ENCODE measurements at regions not wholly inside any gene's neighbourhood (a gene's known extent, or its start where the extent isn't known, plus 50 kb on each side); places are given as distances from the start of the nearest gene placed in this dataset.

- no peak for DNase-seq
Observed at GRCh38 chr11:120032766-120033390, 105.0 kb downstream of the TRIM29 start.

GRCh38 chr11:120031612-120032600 is 106.0 kb downstream of the TRIM29 start:
- DNase-seq: no peak

- DNase-seq: no peak
Observed at GRCh38 chr11:120031156-120031555, 106.8 kb downstream of the TRIM29 start.

DNA sequence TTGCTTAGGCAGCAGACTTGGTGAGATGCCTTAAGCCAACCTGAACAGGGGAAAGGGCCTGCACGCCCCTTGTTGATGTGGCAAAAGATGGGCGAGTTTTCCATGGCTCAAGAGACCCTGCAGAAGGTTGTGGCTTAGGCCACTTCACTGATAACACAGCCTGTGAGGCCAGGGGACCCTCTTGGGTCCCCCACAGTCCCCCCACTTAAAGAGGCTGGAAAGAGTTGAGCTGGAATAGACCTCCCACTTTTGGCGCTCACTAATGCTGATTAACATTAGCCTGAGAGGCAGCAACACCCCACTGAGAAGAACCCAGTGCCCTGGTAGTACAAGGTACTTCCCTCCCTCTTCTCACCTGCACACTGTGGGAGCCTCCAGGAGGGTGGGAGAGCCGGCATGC is 107.5 kb downstream of the TRIM29 start:
- no peak for DNase-seq

DNA sequence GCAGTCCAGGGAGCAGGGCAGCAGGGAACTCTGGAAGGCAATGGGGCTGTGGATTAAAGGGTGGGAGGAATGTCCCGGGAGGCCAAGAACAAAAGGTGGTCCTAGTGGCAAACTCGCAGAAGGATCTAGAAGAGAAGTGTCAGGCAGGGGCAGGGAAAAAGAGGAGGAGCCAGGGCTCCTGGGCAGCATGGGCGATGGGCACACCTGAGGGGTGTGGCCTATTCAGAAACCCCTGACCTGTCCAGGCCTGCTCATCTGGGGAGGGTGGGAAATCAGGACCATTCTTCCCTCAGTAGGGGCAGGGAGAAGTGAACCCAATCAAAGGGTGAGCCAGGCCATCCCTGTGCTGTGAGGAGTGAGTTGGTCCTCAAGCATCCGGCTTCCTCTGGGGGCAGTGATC is 108.6 kb downstream of the TRIM29 start:
- DNase-seq: no peak

GRCh38 chr11:120028897-120029258 is 109.0 kb downstream of the TRIM29 start:
- DNase-seq: no peak

- DNase-seq: peak; percentile 38
Observed at GRCh38 chr11:120028181-120028896, 109.6 kb downstream of the TRIM29 start.

DNA sequence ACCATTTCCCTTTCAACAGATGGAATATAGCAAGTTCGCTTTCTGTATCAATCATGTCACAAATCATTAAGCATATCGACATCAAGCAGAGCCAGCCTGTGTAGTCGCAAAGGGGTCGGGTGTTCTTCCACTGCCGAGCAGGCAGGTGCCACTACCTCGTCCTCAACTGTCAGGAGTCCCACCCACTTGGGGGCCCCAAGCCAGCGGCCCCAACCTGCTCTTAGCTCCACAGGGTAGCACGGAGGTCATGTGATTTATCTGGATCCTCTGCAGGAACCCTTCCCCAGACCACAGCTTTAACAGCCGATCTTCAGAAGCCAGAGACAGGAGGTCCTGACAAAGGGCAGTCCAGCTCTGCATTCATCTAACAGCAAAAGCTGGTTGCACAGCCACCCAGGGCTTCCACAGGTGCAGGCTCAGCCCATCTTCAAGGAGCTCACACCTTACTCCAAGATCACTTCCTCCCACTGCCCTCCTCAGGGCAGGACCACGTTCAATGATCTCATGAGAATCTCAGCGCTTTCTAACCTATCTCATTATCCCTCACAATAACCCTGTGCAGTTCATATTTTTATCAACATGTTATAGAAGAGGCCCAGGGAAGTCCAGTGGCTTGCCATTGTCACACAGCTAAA is 110.2 kb downstream of the TRIM29 start:
- no peak for DNase-seq

GRCh38 chr11:120025606-120026335 is 112.1 kb downstream of the TRIM29 start:
- no peak for DNase-seq

DNA sequence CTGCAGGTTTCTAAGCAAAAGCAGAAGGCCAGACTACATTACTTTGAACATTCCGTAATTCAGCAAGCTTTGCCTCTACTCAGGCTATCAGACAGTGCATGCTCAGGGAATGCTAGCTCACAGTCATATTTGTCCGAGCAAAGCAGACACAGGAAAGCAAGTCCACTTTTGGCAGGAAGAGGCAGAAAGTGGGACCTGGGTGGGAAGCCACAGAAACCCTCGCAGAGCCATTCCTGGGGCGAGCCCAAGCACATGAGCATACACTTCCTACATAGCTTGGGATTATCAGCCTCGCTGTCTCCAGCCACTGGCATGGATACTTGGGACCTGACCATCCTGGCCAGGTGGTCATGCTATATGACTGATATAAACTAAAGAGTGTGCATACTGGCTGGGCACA is 113.3 kb downstream of the TRIM29 start:
- no peak for DNase-seq

GRCh38 chr11:120024046-120024445 is 113.9 kb downstream of the TRIM29 start:
- DNase-seq: no peak

DNA sequence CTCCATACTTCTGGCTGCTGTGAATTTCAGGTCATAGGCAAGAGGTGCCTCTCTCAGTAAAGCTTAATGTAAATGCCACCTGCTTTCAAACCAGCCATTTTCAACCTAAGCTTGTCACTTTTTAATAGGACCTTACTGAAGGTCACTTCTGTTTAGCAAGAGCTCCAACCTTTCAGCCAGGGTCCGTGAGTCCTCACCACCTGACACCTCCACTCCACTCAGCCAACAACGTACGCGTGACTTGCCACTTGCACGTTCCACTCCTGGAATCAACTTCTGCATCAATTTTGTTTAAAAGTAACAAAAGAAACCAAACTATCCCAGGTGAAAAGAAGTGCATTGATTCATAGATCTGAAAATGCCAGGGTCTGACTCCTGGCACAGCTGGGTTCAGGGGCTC is 114.4 kb downstream of the TRIM29 start:
- DNase-seq: no peak

GRCh38 chr11:120023120-120023519 is 114.8 kb downstream of the TRIM29 start:
- DNase-seq: no peak

DNA sequence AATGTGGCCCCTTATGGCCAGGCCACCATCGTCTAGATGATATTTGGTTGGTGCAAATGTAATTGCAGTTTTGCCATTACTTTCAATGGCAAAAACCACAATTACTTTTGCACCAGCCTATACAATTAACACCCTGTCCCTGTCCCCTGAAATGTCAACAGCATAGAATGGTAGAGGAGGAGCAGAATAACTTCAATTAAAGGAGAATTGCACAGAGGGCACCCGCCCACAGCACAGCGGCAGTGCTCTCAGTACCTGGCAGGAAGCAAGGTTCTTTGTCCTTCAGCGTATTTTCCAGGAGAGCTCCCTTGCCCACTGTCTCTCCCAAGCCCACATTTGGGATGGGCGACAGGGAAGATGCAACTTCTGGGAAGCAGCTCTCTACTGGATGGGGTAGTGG is 115.3 kb downstream of the TRIM29 start:
- DNase-seq: no peak

GRCh38 chr11:120021978-120022377 is 115.9 kb downstream of the TRIM29 start:
- DNase-seq: no peak

DNA sequence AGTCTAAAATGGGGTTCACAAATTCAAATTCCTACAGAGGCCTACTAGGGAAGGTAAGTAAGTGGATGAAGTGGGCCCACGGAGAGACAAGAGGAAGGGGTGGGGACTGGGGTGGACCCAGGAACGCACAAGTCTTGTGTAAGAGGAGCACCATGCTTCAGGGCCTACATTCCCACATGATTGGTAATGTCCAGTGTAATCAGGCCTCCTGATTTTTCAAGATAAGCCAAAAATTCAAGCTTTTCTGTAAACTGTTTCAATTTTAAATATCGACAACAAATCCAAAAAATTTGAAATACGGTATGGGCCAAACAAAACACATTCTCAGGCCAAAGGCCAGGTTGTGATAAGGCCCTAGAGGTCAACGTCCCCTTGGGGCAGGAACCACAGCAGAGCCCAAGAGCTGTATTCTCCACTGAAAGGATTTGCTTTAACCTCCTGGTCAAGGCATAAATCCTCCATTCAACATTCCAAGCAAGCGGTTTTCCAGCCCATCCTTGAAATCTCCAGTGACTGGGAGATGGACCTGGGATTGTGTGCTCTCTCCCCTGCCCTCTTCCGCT is 116.4 kb downstream of the TRIM29 start:
- DNase-seq: no peak

- no peak for DNase-seq
Observed at GRCh38 chr11:120020981-120021380, 116.9 kb downstream of the TRIM29 start.

- DNase-seq: no peak
Observed at GRCh38 chr11:120020486-120020885, 117.4 kb downstream of the TRIM29 start.

GRCh38 chr11:120019191-120019590 is 118.7 kb downstream of the TRIM29 start:
- no peak for DNase-seq

- no peak for DNase-seq
Observed at GRCh38 chr11:120017582-120018150, 120.2 kb downstream of the TRIM29 start.

DNA sequence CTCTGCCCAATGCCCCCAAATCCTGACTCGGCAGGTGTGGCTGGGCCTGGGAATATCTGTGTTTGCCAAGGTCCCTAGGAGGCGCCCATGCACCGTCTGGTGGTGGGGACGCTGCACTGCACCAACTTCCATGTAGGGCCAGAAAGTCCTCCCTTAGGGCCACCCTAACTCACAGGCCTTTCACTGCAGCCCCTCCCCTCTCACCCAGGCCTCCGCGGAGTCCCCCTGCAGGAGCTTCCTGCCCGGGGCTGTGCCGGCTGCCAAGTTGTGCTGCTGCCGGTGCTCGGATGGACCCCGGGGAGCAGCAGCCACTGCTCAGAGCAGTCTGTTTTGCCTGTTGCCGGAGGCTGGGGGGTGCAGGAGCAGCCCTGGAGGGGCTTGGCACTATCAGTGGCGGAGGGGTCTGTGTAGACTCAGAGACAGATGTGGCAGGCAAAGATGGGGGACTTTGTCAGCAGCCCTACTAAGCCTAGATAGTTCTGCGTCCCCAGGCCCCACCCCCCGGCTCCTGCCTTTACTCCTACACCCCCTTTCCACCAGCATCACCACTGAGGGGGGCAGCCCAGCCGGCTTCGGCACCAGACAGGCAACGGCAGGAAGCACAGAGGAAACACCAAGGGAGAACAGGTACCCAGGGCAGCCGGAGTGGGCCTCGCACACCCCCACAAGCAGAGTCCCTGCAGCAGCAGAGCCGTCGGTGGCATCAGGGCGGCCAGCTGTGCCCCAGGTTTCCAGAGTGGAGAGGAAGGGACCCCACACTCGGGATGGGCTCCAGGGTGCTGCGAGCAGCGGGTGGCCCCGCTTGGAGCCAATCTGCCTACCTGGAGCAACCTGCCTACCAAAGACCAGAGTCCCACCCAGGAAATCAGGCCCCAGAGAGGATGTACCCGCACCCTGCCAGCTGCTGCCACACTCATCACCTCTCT is 124.3 kb downstream of the TRIM29 start:
- no peak for DNase-seq

All from NCI-H510A (cell line).